C4-2B (cell line): ENCODE measurements at regions not wholly inside any gene's neighbourhood (a gene's known extent, or its start where the extent isn't known, plus 50 kb on each side); places are given as distances from the start of the nearest gene placed in this dataset.

Experiments used
- CTCF ChIP-seq: fragments of 450-650 bp; conservative IDR thresholded peaks from 2 replicates; pipeline ENCODE4 v1.5.1; 2017; ENCODE audit warnings: mild to moderate bottlenecking
- ZFX ChIP-seq: fragments of 450-650 bp; IDR thresholded peaks from 2 replicates; pipeline ENCODE4 v1.6.1; 2017

GRCh38 chr16:51867386-51868065 is 679.4 kb downstream of the TOX3 start:
- TF ChIP-seq CTCF, result no peak
- no peak for TF ChIP-seq ZFX
